Epithelial cell of esophagus (primary cell): ENCODE measurements at regions not wholly inside any gene's neighbourhood (a gene's known extent, or its start where the extent isn't known, plus 50 kb on each side); places are given as distances from the start of the nearest gene placed in this dataset.

Experiments used
- DNase-seq: peaks from one replicate; pipeline ENCODE4 v3.0.0; 2010; ENCODE audit warnings: low read depth
- H3K4me3 ChIP-seq: 2 replicates; pipeline ENCODE4 v1.5.1; 2011; ENCODE audit warnings: mild to moderate bottlenecking, low read length, control low read depth
- CTCF ChIP-seq: IDR thresholded peaks from 2 replicates; pipeline ENCODE4 v1.5.1; 2011; ENCODE audit warnings: low read depth, mild to moderate bottlenecking, low read length, control low read depth, inconsistent platforms; ENCODE audit not compliant: insufficient read depth; ENCODE audit errors: missing control alignments

- no peak for DNase-seq
- H3K4me3 ChIP-seq: no peak overlapping the region
- TF ChIP-seq CTCF: no peak
Measured at GRCh38 chr3:132818251-132818650, 96.0 kb upstream of the NPHP3 start.

GRCh38 chr3:132817646-132818177 is 95.5 kb upstream of the NPHP3 start:
- no peak for DNase-seq
- no peak for TF ChIP-seq CTCF

GRCh38 chr3:132805071-132805470 is 82.9 kb upstream of the NPHP3 start:
- no peak overlapping the region for H3K4me3 ChIP-seq
- no peak for DNase-seq

More at GRCh38 chr3:132817646-132818177, 95.5 kb upstream of the NPHP3 start:
- H3K4me3 ChIP-seq: no peak overlapping the region

GRCh38 chr3:132804498-132804897 is 82.3 kb upstream of the NPHP3 start:
- TF ChIP-seq CTCF: no peak
- peak; percentile 12 for DNase-seq
- H3K4me3 ChIP-seq: no peak overlapping the region

More at GRCh38 chr3:132805071-132805470, 82.9 kb upstream of the NPHP3 start:
- TF ChIP-seq CTCF: no peak

- DNase-seq: no peak
- no peak for TF ChIP-seq CTCF
Measured at GRCh38 chr3:132803889-132804288, 81.7 kb upstream of the NPHP3 start.

GRCh38 chr3:132800958-132801357 is 78.7 kb upstream of the NPHP3 start:
- TF ChIP-seq CTCF: no peak
- DNase-seq: no peak

More at GRCh38 chr3:132803889-132804288, 81.7 kb upstream of the NPHP3 start:
- no peak overlapping the region for H3K4me3 ChIP-seq

GRCh38 chr3:132790806-132791205 is 68.6 kb upstream of the NPHP3 start:
- no peak overlapping the region for H3K4me3 ChIP-seq
- no peak for DNase-seq
- no peak for TF ChIP-seq CTCF

More at GRCh38 chr3:132800958-132801357, 78.7 kb upstream of the NPHP3 start:
- no peak overlapping the region for H3K4me3 ChIP-seq
